C1 segment of cervical spinal cord (tissue), 14 donors: ENCODE measurements at regions not wholly inside any gene's neighbourhood (a gene's known extent, or its start where the extent isn't known, plus 50 kb on each side); places are given as distances from the start of the nearest gene placed in this dataset.

Experiments
- DNase-seq, 14 donors: peaks; one replicate each; lab custom pipeline; 2025; lab: John Stamatoyannopoulos, UW

DNA sequence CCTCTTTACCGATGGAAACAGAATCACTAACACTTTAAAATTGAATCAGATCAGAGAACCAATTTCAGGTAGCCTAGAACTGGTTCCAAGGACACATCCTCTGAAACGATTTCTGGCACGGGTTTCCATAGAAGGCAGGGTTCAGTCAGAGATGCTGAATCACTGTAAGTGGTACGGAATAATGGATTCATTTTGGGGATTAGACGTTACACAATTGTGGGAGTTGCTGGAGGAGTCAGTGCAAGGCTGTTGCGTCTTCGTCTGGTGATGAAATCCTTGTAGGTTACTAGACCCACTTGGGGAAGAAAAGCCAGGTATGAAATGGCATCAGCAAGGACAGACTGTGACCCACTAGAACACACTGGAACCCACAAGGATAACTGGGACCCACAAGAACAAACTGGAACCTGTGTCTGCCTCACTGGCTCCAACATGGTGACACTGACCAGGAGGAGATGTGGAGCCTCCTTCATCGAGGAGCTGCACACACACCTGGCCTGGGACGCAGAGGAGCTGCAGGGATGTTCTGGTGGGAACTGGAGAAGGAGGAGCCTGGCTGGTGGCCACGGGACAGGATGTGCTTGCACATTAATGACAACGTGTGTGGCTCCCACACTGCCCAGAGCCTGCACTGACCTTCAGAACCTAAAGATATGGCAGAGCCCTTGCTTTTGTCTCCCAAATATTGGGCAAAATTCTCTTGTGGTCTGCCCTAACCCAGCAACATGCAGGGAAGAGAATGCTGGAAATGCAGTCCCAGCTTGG is 105.1 kb downstream of the TRAPPC11 start:
- DNase-seq = no peak

DNA sequence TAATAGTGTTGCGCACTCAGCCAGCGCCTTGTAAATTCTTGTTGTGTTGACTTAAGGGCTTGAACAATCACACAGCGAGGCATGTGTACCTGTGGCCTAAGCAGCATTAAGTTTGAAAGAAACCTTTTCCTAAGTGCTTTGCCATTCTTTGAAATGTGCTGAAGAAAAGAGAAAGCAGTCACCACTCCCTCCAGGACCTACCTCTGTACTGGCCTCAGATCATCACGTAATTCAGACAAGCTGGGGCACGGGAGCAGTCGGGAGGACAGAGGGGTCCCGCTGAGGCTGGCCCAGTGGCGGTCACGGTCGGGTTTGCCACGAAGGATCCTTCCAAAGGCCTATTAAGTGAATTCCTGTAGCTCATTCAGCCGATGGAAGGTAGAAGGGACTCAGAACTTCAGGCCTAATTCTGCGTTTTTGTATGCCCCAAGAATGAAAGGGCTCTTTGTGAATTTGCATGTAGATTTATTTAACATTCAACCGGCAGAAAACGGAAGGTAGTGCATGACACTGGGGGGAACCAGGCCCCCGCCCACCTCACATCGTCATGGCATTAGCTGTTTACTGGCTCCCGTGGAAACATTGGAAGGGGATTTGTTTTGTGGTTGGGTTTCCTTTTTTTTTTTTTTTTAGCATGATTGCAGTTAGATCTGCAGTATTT is 106.3 kb downstream of the TRAPPC11 start:
- DNase-seq = no peak

DNA sequence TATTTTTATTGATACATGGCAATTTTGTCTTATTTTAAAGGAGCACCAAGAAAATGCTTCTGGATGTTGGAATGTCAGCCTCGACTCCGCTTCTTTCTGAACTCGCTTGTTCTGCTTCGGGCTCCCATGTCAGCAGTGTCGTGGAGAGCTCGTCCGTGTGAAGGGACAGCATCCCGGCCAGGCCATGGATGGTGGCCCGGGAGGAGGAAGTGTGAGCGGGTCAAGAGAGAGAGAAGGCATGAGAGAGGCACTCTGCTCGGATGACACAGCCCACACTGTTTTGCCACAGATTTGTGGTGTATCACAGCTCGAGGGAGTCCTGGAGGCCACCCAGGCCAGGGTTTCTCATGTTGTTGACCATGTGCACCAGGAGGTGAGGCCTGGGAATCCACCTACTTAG is 107.0 kb downstream of the TRAPPC11 start:
- no peak for DNase-seq

DNA sequence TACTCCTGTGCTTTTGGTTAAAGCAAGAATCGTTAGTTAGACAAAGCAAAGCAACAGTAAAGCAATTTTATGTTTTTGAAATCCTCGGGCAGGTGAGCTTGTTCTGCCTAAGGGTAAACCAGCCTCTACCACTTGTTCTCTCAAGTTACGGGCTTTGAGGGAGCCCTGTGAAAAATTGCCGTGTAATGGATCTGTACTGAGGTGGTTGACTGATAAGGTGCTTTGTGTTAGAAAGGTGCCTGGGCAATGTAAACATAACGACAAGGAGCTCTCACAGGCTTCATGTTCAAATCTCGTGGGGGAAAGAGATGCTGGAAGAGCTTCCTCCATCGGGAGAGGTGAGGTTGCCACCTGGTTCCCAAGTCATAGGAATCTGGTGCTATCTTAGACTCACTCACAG is 111.8 kb downstream of the TRAPPC11 start:
- DNase-seq = no peak

DNA sequence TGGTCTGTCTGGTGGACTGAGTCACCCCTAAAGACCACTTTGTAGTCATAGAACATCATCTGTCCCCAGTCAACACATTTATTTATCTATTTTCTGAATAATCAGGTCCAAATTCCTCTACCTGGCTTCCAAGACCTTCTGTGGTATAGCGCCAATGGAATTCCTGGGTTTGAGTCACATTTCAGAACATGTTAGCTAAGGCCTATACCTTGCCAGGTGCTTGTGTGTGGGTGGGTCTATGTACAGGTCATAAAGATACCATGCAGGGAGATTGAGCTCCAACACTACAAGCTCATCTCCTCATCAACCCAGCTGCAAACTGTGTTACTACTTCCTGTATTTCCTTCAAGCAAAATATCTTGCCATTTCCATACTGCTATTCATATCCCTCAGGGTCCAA is 113.3 kb downstream of the TRAPPC11 start:
- DNase-seq = no peak

DNA sequence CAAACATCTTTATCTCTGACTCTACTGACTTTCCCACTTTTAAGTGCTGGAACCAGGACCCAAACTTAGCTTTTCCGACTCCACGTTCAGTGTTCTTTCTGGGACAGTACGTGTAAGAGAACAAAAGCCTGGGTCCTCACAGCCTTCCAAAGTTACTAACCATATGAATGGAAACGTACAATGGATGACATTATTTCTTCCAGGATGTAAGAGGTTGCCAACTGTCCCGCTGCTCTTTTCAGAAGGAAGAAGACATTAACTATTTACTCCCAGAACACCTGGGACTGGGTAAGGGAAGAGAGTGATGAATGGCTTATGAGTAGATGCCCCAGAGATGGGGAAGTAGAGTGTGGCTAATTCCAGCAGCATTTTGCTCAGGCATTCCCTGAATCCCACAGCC is 114.7 kb downstream of the TRAPPC11 start:
- no peak for DNase-seq

DNA sequence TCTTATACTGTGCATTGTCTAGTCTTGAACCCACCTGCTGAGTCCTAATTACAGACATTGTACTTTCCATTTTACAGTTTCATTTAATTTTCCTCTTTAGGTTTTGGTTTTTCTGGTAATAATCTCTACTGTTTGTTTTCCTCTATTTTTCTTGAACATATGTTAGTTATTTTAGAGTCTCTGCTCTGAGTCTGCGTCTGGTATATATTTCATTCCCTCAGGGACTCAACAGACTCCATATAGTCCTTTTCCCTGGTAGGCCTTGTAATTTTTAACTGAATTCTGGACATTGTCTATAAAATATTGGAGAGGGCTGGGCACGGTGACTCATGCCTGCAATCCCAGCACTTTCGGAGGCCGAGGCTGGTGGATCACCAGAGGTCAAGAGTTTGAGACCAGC is 121.8 kb upstream of the STOX2 start:
- no peak for DNase-seq

DNA sequence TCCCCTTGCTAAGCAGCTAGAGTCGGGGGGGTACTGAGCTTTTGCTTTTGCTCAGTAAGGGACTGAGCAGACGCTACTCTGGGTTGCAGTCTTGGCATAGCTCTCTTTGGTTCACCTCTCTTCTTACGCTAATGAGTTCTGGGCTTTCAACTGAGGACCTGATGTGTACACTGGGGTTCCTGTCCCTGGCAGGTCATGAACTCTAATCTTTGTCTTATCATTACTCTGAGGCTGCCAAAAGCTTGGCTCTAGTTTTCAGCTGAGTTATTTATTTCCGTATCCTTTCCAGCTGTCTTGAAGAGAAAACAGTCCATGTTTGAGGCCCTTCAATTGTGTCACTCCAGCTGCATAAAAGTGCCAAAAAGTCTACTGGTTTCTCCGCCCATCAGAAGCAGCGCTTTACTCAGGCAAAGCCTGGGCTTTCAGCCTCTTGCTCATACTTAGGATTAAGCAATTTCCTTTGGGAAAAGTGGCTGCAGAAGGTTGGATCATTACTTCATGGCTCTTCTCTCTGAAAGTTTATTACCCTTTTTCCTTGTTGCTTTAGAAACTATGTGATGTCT is 121.0 kb upstream of the STOX2 start:
- no peak for DNase-seq

DNA sequence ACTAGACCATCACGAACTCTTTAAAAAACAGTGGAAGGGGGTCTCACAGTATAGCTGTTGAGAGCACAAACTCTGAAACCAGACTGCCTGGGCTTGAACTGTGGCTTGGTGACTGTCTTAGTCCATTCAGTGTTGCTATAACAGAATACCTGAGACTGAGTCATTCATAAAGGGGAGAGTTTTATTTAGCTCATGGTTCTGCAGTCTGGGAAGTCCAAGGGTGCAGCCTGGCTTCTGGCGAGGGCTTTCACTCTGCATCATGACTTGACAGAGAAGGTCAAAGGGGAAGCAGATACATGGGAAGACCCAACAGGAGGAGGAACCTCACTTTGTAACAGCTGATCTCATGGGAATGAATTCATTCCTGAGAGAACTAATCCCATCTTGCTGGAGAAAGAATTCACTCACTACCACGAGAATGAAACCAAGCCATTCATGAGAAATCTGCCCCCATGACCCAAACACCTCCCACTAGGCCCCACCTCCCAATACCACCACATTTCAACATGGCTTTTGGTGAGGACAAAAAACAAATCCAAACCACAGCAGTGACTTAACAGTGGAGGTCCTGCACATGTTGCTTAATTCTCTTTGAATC is 116.7 kb upstream of the STOX2 start:
- no peak for DNase-seq

DNA sequence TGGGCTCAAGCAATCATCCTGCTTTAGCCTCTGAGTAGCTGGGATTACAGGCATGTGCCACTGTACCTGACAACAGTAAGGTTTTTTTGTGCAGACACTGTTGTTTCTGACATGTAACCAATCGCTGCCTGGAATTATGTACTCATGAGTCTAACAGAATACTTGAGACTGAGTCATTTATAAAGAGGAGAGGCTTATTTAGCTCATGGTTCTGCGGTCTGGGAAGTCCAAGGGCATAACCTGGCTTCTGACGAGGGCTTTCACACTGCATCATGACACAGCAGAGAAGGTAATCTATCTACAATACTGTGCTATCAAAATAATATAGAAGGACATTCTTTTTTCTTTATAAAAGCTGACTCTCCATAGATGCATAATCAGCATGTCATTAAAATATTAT is 115.5 kb upstream of the STOX2 start:
- DNase-seq = no peak

DNA sequence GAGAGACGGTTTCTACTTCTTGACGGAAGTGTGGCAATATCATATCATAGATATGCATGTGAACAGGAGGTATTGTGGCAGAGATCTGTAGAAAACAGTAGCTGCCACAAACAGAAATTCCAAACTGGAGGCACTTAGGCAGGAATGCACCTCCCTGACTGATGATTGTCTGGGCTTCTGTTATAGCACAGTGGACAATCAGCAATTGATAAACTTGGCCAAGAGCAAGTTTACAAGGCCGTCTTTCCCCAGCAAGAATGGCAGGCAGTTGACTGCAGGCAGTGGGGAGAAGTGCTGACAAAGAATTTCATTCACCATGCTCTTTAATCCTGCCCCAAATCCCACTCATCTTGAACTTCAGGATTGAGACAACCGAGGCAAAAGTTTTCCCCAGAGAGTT is 114.4 kb upstream of the STOX2 start:
- no peak for DNase-seq

DNA sequence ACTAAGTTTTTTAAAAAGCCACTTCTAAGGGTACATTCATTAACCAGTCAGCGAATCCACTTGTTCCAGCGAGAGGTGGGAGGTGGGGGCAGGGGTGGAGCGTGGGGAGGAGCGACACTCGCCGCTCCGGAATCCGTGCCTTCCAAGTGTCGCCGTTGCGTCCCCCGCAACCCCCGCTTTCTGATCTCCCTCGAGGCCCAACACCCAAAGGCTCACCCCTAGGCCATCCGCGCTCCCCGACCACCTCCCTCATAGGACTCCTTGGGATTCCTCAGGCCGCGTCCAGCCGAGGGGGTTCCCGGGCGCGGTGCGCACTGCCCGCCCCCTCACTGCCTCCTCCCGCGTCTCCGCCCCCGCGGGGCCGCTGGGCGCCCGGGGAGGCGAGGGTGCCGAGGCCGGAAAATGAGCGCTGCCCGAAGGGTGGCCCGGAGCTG is 108.1 kb upstream of the STOX2 start:
- DNase-seq = no peak

DNA sequence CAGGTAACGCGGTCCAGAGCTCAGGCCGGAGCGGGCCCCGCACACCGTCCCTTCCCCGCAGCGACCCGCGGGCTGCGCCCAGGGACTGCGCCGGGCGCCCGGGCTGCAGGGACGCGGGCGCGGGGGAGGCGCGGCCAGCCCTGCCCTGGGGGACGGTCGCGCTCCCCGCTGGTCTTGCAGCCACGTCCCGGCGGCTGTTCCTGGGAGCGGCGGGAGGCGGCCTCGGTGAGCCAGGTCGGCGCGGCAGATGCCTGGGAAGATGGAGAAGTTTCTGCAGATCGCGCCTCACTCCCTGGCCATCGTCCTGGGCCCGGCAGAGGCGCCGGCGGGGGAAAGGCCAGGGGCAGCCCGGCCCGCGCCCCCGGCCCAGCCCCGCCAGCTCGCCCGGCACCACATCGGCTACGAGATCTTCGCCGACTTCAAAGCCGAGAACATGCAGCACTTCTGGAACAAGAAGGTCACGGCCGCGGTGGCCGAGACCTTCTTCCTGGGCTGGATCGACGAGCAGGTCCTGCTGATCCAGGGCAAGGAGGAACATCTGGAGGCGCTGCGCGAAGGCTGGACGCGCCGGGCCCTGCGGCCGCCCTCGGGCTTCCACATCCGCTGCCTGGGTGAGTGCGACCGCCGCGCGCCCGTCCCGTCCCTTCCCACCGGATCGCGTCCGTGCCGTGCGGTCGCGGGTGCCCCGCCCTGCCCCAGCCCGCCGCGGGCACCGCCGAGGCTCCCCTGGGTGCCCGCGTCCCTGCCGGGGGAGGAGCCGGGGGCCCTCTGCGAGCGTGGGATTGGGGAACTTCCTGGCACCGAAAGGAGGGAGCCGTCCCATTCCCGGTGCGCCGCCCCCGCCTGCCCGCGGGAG is 107.4 kb upstream of the STOX2 start:
- no peak for DNase-seq

DNA sequence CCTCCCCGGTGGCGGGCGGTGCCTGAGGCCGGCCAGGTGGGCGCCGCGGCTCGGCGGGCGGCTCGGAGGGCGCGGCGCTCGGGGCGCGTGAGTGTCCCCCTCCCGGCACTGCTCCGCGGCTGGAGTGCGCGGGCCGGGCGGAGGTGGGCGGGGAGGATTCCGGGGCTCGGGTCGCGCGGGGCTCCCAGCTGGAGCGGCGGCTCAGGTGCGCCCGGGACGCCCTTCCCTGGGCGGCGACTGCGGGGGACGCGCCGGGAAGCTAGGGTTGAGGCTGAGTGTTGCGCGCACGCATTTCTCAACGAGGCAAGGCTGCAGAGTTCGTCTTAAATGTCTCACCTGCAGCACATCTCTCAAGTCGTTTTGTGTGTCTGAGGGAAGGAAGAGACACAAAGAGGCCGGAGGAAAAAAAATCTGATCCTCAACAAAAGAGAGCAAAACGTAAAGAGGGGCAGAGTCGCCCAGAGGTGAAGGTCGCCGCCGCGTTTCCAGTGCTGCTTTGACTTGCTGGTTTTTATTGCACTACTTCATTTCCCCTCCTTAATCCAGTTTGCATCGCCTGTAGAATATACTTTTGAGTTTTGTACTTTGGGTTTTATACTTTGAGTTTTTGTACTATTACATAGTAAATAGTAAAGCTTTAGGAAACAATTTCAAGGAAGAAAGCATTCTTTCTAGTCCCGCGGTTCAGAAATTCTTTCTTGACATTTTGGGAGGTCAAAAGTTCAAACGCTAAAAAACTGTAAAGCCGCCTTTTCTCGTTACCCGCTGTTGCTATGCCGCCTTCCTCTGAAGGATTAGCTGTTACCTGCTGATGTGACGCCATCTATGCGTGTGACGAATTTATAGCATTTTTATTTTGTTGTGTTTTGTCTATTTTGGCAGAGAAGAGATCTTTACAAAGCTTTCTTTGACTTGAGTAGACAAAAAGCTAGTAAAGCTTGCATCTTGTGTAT is 106.5 kb upstream of the STOX2 start:
- no peak for DNase-seq

DNA sequence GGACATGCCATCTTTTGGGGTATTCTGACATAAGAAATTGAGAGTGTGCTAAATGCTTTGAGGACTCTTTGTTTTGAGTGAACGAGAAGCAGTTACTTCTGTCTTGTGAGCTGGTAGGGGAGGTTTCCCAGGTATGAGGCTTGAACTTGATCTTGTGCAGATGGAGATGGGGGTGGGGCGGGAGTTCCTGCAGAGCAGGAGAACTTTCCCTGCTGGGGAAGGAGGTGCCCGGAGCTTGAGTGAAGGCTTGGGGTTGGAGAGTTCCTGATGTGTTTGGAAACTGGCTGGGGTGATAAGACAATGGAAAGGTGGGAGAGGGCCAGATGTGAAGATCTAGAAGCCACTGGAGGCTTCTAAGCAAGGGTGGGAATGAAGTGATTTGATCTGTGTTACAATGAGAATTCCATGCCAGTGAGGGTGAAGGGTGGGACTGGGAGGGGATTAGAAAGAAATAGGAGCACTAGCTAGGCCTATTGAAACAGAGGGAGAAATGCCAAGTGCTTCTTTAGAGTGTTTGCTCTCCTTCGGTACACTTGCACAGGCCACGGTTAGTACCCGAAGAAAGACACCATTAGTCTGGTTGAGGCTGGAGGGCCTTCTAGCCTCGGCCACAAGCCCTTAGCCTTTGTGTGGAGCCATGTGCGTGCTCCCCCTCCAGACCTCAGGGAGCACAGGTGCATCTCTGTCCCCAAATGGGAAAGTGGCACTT is 103.5 kb upstream of the STOX2 start:
- DNase-seq = no peak

DNA sequence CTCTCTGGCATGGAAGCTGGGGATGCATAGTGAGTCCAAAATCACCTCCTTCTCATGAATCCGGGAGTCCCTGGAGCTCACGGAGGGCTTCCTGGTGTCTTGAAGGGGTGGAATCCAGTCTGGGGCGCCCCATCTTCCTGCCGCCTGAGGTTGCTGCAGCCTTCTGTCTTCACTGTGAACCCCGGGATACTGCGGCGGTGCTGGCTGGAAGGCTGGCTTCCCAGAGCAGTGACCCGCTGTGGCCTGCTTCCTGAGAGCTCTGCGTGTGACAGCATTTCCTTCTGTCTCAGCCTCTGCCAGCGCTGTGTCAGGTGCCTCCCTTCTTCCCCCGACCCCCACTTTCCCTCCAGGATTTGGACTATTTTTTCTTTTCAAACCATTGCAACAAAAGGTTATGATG is 98.8 kb upstream of the STOX2 start:
- peak in 1 of 14 donors; percentile 15 for DNase-seq

DNA sequence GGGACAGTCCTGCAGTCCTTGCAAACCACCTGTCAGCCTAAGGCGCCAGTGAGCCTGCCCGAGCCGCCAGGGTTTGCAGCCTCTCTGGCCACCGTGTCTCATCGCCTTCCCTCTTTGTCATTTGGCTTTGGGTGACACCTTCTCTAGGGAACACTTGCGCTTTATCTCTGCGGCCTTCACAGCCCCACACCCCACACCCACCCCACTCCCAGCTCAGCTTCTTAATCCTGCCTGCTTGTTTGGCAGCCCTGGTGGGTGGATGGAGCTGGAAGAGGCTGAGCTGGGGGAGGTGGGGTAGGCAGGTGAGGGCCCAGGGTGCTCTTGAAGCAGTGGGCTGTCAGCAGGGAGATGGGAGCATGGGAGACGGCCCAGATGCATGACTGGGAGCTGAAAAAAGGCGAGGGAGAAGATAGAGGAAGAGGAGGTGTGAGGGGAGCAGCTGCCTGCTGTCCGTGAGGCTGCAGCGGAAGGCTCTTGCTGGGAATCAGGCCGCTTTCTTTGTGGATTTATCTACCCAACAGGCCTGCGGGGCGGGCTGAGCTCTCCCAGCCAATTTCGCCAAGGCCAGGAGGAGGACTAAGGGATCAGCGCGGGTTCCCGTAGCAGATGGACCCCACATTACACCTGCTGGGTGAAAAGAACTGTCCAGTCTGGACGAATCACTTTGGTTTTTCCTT is 97.5 kb upstream of the STOX2 start:
- DNase-seq = peak in 2 of 14 donors; percentile 17 to 60

DNA sequence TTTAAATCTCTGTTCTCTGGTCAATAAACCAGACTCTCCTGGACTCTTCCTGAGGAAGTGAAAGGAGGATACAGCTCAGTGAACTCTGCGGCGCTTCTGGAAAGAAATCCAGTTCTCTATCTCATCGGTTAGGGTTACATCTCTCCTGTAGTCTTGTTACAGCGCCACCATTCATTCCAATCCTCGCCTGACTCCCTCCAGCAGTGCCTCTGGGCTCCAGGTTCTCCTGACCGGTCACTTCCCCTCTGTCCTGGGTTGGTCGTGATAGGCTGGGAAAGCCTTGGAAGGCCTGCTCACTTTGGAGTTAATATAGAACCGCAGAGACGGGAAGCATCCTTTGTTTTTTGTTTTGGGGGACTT is 97.0 kb upstream of the STOX2 start:
- no peak for DNase-seq

DNA sequence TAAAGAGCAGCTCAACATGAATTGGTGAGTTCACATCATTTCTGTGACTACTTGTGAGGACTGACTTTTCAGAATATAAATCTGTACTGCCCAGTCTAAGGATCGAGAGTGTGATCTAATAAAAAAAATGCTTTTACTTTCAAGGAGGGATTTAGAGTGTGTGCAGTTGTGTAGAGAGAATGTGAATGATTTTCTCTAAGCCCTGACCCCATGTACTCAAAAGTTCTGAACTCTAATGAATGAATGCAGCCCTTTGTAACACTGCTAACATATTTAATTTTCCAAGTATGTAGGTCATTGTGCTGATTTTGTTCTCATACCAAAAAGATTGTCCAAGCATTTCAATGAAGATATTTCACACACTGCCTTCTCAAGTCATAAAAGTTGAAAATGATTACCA is 92.5 kb upstream of the STOX2 start:
- no peak for DNase-seq
